ENCODE measurements at regions not wholly inside any gene's neighbourhood (a gene's known extent, or its start where the extent isn't known, plus 50 kb on each side); places are given as distances from the start of the nearest gene placed in this dataset.
"Not testable (repeated sequence)": the region's sequence is repeated elsewhere in the genome, so short reads cannot be mapped to it uniquely, and the experiment has no call there.

- Mint-ChIP-seq H3K9me3 (no peaks in the 10 kb centered on the region), H3K4me3 (no peak overlapping the region), H3K27me3 (peaks cover 2% of the 10 kb centered on the region), H3K36me3 (ENCODE audit: low read depth) (no peaks in the 10 kb centered on the region), H3K27ac (no peak overlapping the region), H3K4me1 (no peaks in the 10 kb centered on the region)
- ATAC-seq, result no peak
- no peak for DNase-seq
These were observed 168.7 kb downstream of the KCNS3 start for GRCh38 chr2:18047213-18047611.

- ATAC-seq (no peak), DNase-seq (no peak)
- H3K9me3 Mint-ChIP-seq, result no peaks in the 10 kb centered on the region
- no peak overlapping the region for H3K4me3 Mint-ChIP-seq
- H3K27ac Mint-ChIP-seq, result no peak overlapping the region
- H3K27me3 Mint-ChIP-seq, result peaks cover 4% of the 10 kb centered on the region
- H3K4me1 Mint-ChIP-seq, result no peaks in the 10 kb centered on the region
- H3K36me3 Mint-ChIP-seq (ENCODE audit: low read depth), result no peaks in the 10 kb centered on the region
These were observed 168.2 kb downstream of the KCNS3 start for GRCh38 chr2:18046558-18047212.

GRCh38 chr2:18046017-18046416, 167.6 kb downstream of the KCNS3 start:
- H3K27me3 Mint-ChIP-seq, result peaks cover 5% of the 10 kb centered on the region
- no peak overlapping the region for H3K27ac Mint-ChIP-seq
- DNase-seq (no peak), ATAC-seq (no peak)
- no peaks in the 10 kb centered on the region for H3K9me3 Mint-ChIP-seq
- H3K4me1 Mint-ChIP-seq, result no peaks in the 10 kb centered on the region
- no peak overlapping the region for H3K4me3 Mint-ChIP-seq
- no peaks in the 10 kb centered on the region for H3K36me3 Mint-ChIP-seq (ENCODE audit: low read depth)

GRCh38 chr2:18045230-18045629, 166.8 kb downstream of the KCNS3 start:
- Mint-ChIP-seq H3K27ac (no peak overlapping the region), H3K4me1 (no peaks in the 10 kb centered on the region), H3K27me3 (peaks cover 5% of the 10 kb centered on the region), H3K36me3 (ENCODE audit: low read depth) (no peaks in the 10 kb centered on the region), H3K4me3 (no peak overlapping the region), H3K9me3 (no peaks in the 10 kb centered on the region)
- no peak for ATAC-seq
- DNase-seq, result no peak

GRCh38 chr2:18017381-18017780, 138.9 kb downstream of the KCNS3 start:
- H3K27ac Mint-ChIP-seq; H3K27me3 Mint-ChIP-seq; H3K36me3 Mint-ChIP-seq (ENCODE audit: low read depth); H3K4me1 Mint-ChIP-seq; ATAC-seq; H3K4me3 Mint-ChIP-seq; DNase-seq: not testable (repeated sequence)
- peaks cover 29% of the 10 kb centered on the region for H3K9me3 Mint-ChIP-seq

GRCh38 chr2:18009891-18010290, 131.4 kb downstream of the KCNS3 start:
- Mint-ChIP-seq H3K27me3 (peaks cover 3% of the 10 kb centered on the region), H3K27ac (no peak overlapping the region), H3K4me1 (no peaks in the 10 kb centered on the region), H3K9me3 (peaks cover 12% of the 10 kb centered on the region), H3K4me3 (no peak overlapping the region), H3K36me3 (ENCODE audit: low read depth) (no peaks in the 10 kb centered on the region)
- ATAC-seq, result no peak
- no peak for DNase-seq

- Mint-ChIP-seq H3K27ac (no peak overlapping the region), H3K4me1 (no peaks in the 10 kb centered on the region), H3K9me3 (peaks cover 17% of the 10 kb centered on the region)
These were observed 126.9 kb downstream of the KCNS3 start for GRCh38 chr2:18005411-18005810.

GRCh38 chr2:18001671-18002070, 123.2 kb downstream of the KCNS3 start:
- H3K36me3 Mint-ChIP-seq (ENCODE audit: low read depth), result no peaks in the 10 kb centered on the region
- peaks cover 8% of the 10 kb centered on the region for H3K9me3 Mint-ChIP-seq
- no peaks in the 10 kb centered on the region for H3K4me1 Mint-ChIP-seq
- DNase-seq (no peak), ATAC-seq (no peak)
- no peak overlapping the region for H3K27ac Mint-ChIP-seq
- no peak overlapping the region for H3K4me3 Mint-ChIP-seq
- H3K27me3 Mint-ChIP-seq, result peaks cover 5% of the 10 kb centered on the region

More at GRCh38 chr2:18005411-18005810, 126.9 kb downstream of the KCNS3 start:
- Mint-ChIP-seq H3K36me3 (ENCODE audit: low read depth) (no peaks in the 10 kb centered on the region), H3K4me3 (no peak overlapping the region), H3K27me3 (peaks cover 3% of the 10 kb centered on the region)
- no peak for ATAC-seq
- no peak for DNase-seq

- H3K4me3 Mint-ChIP-seq, result no peak overlapping the region
- no peaks in the 10 kb centered on the region for H3K36me3 Mint-ChIP-seq (ENCODE audit: low read depth)
- ATAC-seq, result no peak
- H3K27me3 Mint-ChIP-seq, result peaks cover 2% of the 10 kb centered on the region
- H3K27ac Mint-ChIP-seq, result no peak overlapping the region
- H3K9me3 Mint-ChIP-seq, result peaks cover 7% of the 10 kb centered on the region
- no peak for DNase-seq
- H3K4me1 Mint-ChIP-seq, result no peaks in the 10 kb centered on the region
These were observed 118.5 kb downstream of the KCNS3 start for GRCh38 chr2:17996978-17997377.

- Mint-ChIP-seq H3K4me3 (no peak overlapping the region), H3K27ac (no peak overlapping the region), H3K27me3 (peaks cover 2% of the 10 kb centered on the region), H3K36me3 (ENCODE audit: low read depth) (no peaks in the 10 kb centered on the region), H3K9me3 (peaks cover 7% of the 10 kb centered on the region), H3K4me1 (no peaks in the 10 kb centered on the region)
- ATAC-seq (no peak), DNase-seq (no peak)
These were observed 117.1 kb downstream of the KCNS3 start for GRCh38 chr2:17995593-17995992.

Measured in activated naive CD8-positive, alpha-beta T cell treated with anti-CD3 and anti-CD28 coated beads, Interleukin-2, amount 50 U/mL, for 24 hours (primary cell).